ENCODE measurements at regions not wholly inside any gene's neighbourhood (a gene's known extent, or its start where the extent isn't known, plus 50 kb on each side); places are given as distances from the start of the nearest gene placed in this dataset.

DNA sequence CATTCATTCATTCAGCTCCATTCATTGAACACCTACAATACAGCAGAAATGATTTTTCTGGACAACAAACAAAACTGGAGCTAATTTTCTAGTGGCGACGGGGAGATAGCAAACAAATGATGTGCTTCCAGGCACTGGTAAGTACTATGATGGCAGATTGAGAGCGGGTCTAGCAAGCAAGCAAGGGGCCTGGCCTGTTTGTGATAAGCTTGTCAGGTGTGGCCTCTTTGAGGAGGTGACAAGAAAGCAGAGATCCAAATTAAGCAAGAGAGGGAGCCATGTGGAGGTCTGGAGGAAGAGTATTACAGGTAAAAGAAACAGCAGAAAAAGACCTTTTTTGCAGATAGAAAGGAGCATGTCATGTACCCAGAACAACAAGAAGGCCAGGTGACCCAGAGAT, 216.1 kb upstream of the CPHXL start:
- CTCF ChIA-PET (ENCODE audit: low intra/inter-chr PET ratio, low total read pairs), result no interaction called here

DNA sequence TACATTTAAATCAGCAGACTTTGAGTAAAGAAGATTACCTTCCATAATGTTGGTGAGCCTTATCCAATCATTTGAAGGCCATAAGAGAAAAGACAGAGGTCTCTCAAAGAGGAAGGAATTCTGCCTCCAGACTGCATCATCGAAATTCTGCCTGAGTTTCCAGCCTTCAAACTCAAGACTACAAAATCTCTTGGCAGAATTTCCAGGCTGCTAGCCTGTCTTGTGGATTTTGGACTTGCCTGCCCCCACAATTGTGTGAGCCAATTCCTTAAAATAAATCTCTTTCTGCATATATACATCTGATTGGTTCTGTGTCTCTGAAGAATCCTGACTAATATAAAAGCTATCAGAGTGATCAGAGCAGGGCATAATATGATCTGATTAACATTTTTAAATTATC, 216.6 kb upstream of the CPHXL start:
- no peaks in the 10 kb centered on the region for H3K79me2 ChIP-seq (ENCODE audit: insufficient read depth, low read length)
- ChIA-PET CTCF (ENCODE audit: low intra/inter-chr PET ratio, low total read pairs) (no interaction called here), POLR2A (no interaction called here)
- H3K9ac ChIP-seq (ENCODE audit: insufficient read depth, low read depth, low read length), result no peak overlapping the region
- no peak overlapping the region for H3K4me3 ChIP-seq (replicated peaks in 1 of 3; ENCODE audit: insufficient read depth in 1 of 3, low read depth in 2 of 3, low read length in 3 of 3)
- H3K36me3 ChIP-seq (replicated peaks in 1 of 2; ENCODE audit: control insufficient read depth in 1 of 2, insufficient read depth in 2 of 2, low read length in 2 of 2), result no peaks in the 10 kb centered on the region
- FAIRE-seq (no peak), ATAC-seq (no peak), DNase-seq (ENCODE audit: low spot score) (no peak)
- H4K20me1 ChIP-seq (ENCODE audit: insufficient read depth, low read length), result no peaks in the 10 kb centered on the region; the same call in 1 of the 2 replicates
- in situ Hi-C loops (cut with HindIII; ENCODE audit: extremely low pct_ligation_motif_present, low pct_unique_long_range_greater_than_20kb) (no loop called here), intact Hi-C loops (cut with micrococcal nuclease; ENCODE audit: unreplicated experiment) (no loop called here)
- no peak overlapping the region for H3K4me2 ChIP-seq (ENCODE audit: low read depth, low read length)
- no TSS peak for BruUV-seq (replicated peaks)
- peaks cover 6% of the 10 kb centered on the region for H3K4me1 ChIP-seq (ENCODE audit: insufficient read depth, low read length)
- no peaks in the 10 kb centered on the region for H3K27me3 ChIP-seq (ENCODE audit: control insufficient read depth in 1 of 2, insufficient read depth in 2 of 2, low read length in 2 of 2)
- H3K27ac ChIP-seq (ENCODE audit: extremely low read length, insufficient read depth, low read length), result no peak overlapping the region
- no peaks in the 10 kb centered on the region for H3K9me3 ChIP-seq (ENCODE audit: low read length)
- 0% methylated on average over 1 of the region's 1 CpG for WGBS (ENCODE audit: low lambda C conversion rate)
- no peak overlapping the region for H2AFZ ChIP-seq (ENCODE audit: low read length)
- no peak for TF ChIP-seq ZNF225 (CRISPR knock-in tag; IDR thresholded peaks at IDR 0.05)
- no peak for TF ChIP-seq SIN3B (IDR thresholded peaks at IDR 0.05; ENCODE audit: low read length)
- no peak for TF ChIP-seq TCF7 (IDR thresholded peaks at IDR 0.05; ENCODE audit: low read depth)
- no peak for TF ChIP-seq TBX2 (CRISPR knock-in tag; IDR thresholded peaks at IDR 0.05; ENCODE audit: borderline replicate concordance)
- no peak for TF ChIP-seq ZFP1 (CRISPR knock-in tag; IDR thresholded peaks at IDR 0.05)
- no peak for TF ChIP-seq DDIT3 (CRISPR knock-in tag; IDR thresholded peaks at IDR 0.05)
- no peak for TF ChIP-seq NCOA1 (CRISPR knock-in tag; IDR thresholded peaks at IDR 0.05)
- TF ChIP-seq ZNF841 (CRISPR knock-in tag; IDR thresholded peaks at IDR 0.05; ENCODE audit: borderline replicate concordance), result no peak
- no peak for TF ChIP-seq CSRNP1 (CRISPR knock-in tag; IDR thresholded peaks at IDR 0.05)
- TF ChIP-seq TBP (CRISPR knock-in tag; IDR thresholded peaks at IDR 0.05), result no peak

More for the DNA sequence above, 216.1 kb upstream of the CPHXL start:
- ATAC-seq, result no peak
- 23% methylated on average over 3 of the region's 3 CpGs for WGBS (ENCODE audit: low lambda C conversion rate)
- H3K4me1 ChIP-seq (ENCODE audit: insufficient read depth, low read length), result peaks cover 6% of the 10 kb centered on the region
- TF ChIP-seq EED (CRISPR knock-in tag; IDR thresholded peaks at IDR 0.05) (no peak), PRMT3 (CRISPR knock-in tag; IDR thresholded peaks at IDR 0.05; ENCODE audit: borderline replicate concordance, low read depth) (no peak), ZNF101 (CRISPR knock-in tag; IDR thresholded peaks at IDR 0.05; ENCODE audit: borderline replicate concordance, low read depth) (no peak), ZNF441 (CRISPR knock-in tag; IDR thresholded peaks at IDR 0.05; ENCODE audit: borderline replicate concordance) (no peak), ZNF274 (CRISPR knock-in tag; IDR thresholded peaks at IDR 0.05) (no peak), SNAPC2 (CRISPR knock-in tag; IDR thresholded peaks at IDR 0.05) (no peak)
- TF ChIP-seq, protein P1, sequence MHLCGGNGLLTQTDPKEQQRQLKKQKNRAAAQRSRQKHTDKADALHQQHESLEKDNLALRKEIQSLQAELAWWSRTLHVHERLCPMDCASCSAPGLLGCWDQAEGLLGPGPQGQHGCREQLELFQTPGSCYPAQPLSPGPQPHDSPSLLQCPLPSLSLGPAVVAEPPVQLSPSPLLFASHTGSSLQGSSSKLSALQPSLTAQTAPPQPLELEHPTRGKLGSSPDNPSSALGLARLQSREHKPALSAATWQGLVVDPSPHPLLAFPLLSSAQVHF (CRISPR knock-in tag; IDR thresholded peaks at IDR 0.05), result no peak
- no peak overlapping the region for H3K4me3 ChIP-seq (replicated peaks in 1 of 3; ENCODE audit: insufficient read depth in 1 of 3, low read depth in 2 of 3, low read length in 3 of 3)
- H3K9ac ChIP-seq (ENCODE audit: insufficient read depth, low read depth, low read length), result no peak overlapping the region
- FAIRE-seq, result no peak
- H3K79me2 ChIP-seq (ENCODE audit: insufficient read depth, low read length), result no peaks in the 10 kb centered on the region
- H3K36me3 ChIP-seq (replicated peaks in 1 of 2; ENCODE audit: control insufficient read depth in 1 of 2, insufficient read depth in 2 of 2, low read length in 2 of 2), result no peaks in the 10 kb centered on the region
- POLR2A ChIA-PET, result no interaction called here
- no peaks in the 10 kb centered on the region for H3K27me3 ChIP-seq (ENCODE audit: control insufficient read depth in 1 of 2, insufficient read depth in 2 of 2, low read length in 2 of 2)
- H2AFZ ChIP-seq (ENCODE audit: low read length), result no peak overlapping the region
- in situ Hi-C loops (cut with HindIII; ENCODE audit: extremely low pct_ligation_motif_present, low pct_unique_long_range_greater_than_20kb), result no loop called here
- H3K4me2 ChIP-seq (ENCODE audit: low read depth, low read length), result no peak overlapping the region
- no TSS peak for BruUV-seq (replicated peaks)
- no peaks in the 10 kb centered on the region for H3K9me3 ChIP-seq (ENCODE audit: low read length)
- no peaks in the 10 kb centered on the region; the same call in 1 of the 2 replicates for H4K20me1 ChIP-seq (ENCODE audit: insufficient read depth, low read length)
- no peak overlapping the region for H3K27ac ChIP-seq (ENCODE audit: extremely low read length, insufficient read depth, low read length)
- DNase-seq (ENCODE audit: low spot score), result no peak
- intact Hi-C loops (cut with micrococcal nuclease; ENCODE audit: unreplicated experiment), result no loop called here

Data from HepG2 (cell line).